ENCODE measurements at regions not wholly inside any gene's neighbourhood (a gene's known extent, or its start where the extent isn't known, plus 50 kb on each side); places are given as distances from the start of the nearest gene placed in this dataset.

- intact Hi-C loops (cut with micrococcal nuclease), result no loop called here
- Histone ChIP-seq H3K4me3 (ENCODE audit: low read length) (no peak overlapping the region), H3K9me3 (ENCODE audit: control insufficient read depth, insufficient read depth, low read length) (no peaks in the 10 kb centered on the region), H3K4me1 (ENCODE audit: control insufficient read depth, insufficient read depth, low read length) (no peaks in the 10 kb centered on the region), H3K27ac (ENCODE audit: low read length) (no peak overlapping the region), H3K36me3 (ENCODE audit: control insufficient read depth, insufficient read depth, low read length) (no peaks in the 10 kb centered on the region), H3K27me3 (ENCODE audit: control insufficient read depth, insufficient read depth, low read length) (no peaks in the 10 kb centered on the region)
- Mint-ChIP-seq H3K4me3 (no peak overlapping the region), H3K27me3 (ENCODE audit: low read depth in 2 of 2) (no peaks in the 10 kb centered on the region), H3K27ac (no peak overlapping the region), H3K4me1 (no peaks in the 10 kb centered on the region), H3K36me3 (no peaks in the 10 kb centered on the region), H3K9me3 (peaks cover 16 to 25% of the 10 kb centered on the region in 2 donors)
- DNase-seq, result no peak
- ATAC-seq, result no peak
- WGBS (ENCODE audit: insufficient coverage), result no CpG with 5 or more reads among the region's 1 CpG
- TF ChIP-seq, protein P1, sequence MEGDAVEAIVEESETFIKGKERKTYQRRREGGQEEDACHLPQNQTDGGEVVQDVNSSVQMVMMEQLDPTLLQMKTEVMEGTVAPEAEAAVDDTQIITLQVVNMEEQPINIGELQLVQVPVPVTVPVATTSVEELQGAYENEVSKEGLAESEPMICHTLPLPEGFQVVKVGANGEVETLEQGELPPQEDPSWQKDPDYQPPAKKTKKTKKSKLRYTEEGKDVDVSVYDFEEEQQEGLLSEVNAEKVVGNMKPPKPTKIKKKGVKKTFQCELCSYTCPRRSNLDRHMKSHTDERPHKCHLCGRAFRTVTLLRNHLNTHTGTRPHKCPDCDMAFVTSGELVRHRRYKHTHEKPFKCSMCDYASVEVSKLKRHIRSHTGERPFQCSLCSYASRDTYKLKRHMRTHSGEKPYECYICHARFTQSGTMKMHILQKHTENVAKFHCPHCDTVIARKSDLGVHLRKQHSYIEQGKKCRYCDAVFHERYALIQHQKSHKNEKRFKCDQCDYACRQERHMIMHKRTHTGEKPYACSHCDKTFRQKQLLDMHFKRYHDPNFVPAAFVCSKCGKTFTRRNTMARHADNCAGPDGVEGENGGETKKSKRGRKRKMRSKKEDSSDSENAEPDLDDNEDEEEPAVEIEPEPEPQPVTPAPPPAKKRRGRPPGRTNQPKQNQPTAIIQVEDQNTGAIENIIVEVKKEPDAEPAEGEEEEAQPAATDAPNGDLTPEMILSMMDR (IDR thresholded peaks at IDR 0.05), result no peak
Measured at GRCh38 chr6:74871757-74872156, 334.1 kb downstream of the COL12A1 start.

GRCh38 chr6:74870403-74870802 is 335.4 kb downstream of the COL12A1 start:
- Histone ChIP-seq H3K36me3 (ENCODE audit: control insufficient read depth, insufficient read depth, low read length) (no peaks in the 10 kb centered on the region), H3K9me3 (ENCODE audit: control insufficient read depth, insufficient read depth, low read length) (no peaks in the 10 kb centered on the region), H3K4me3 (ENCODE audit: low read length) (no peak overlapping the region), H3K27ac (ENCODE audit: low read length) (no peak overlapping the region), H3K4me1 (ENCODE audit: control insufficient read depth, insufficient read depth, low read length) (no peaks in the 10 kb centered on the region), H3K27me3 (ENCODE audit: control insufficient read depth, insufficient read depth, low read length) (no peaks in the 10 kb centered on the region)
- Mint-ChIP-seq H3K27me3 (ENCODE audit: low read depth in 2 of 2) (no peaks in the 10 kb centered on the region), H3K36me3 (no peaks in the 10 kb centered on the region), H3K9me3 (peaks cover 15 to 22% of the 10 kb centered on the region in 2 donors), H3K4me1 (no peaks in the 10 kb centered on the region), H3K27ac (no peak overlapping the region), H3K4me3 (no peak overlapping the region)
- ATAC-seq (no peak), DNase-seq (no peak)
- TF ChIP-seq, protein P1 (IDR thresholded peaks at IDR 0.05), result no peak
- intact Hi-C loops (cut with micrococcal nuclease), result no loop called here
- 63% methylated on average over 2 of the region's 2 CpGs for WGBS (ENCODE audit: insufficient coverage)

GRCh38 chr6:74867291-74867690 is 338.6 kb downstream of the COL12A1 start:
- TF ChIP-seq, protein P1 (IDR thresholded peaks at IDR 0.05), result no peak
- H3K36me3 ChIP-seq (ENCODE audit: control insufficient read depth, insufficient read depth, low read length), result no peaks in the 10 kb centered on the region
- Mint-ChIP-seq H3K36me3 (no peaks in the 10 kb centered on the region), H3K27ac (no peak overlapping the region), H3K4me1 (no peaks in the 10 kb centered on the region), H3K4me3 (no peak overlapping the region), H3K27me3 (ENCODE audit: low read depth in 2 of 2) (no peaks in the 10 kb centered on the region), H3K9me3 (peaks cover 13 to 18% of the 10 kb centered on the region in 2 donors)
- ATAC-seq, result no peak
- WGBS (ENCODE audit: insufficient coverage), result 80% methylated on average over 1 of the region's 2 CpGs
- H3K4me3 ChIP-seq (ENCODE audit: low read length), result no peak overlapping the region
- H3K4me1 ChIP-seq (ENCODE audit: control insufficient read depth, insufficient read depth, low read length), result no peaks in the 10 kb centered on the region
- no peak for DNase-seq
- H3K27me3 ChIP-seq (ENCODE audit: control insufficient read depth, insufficient read depth, low read length), result no peaks in the 10 kb centered on the region
- H3K27ac ChIP-seq (ENCODE audit: low read length), result no peak overlapping the region
- no peaks in the 10 kb centered on the region for H3K9me3 ChIP-seq (ENCODE audit: control insufficient read depth, insufficient read depth, low read length)
- intact Hi-C loops (cut with micrococcal nuclease), result no loop called here

- Mint-ChIP-seq H3K36me3 (no peaks in the 10 kb centered on the region), H3K4me3 (no peak overlapping the region), H3K4me1 (no peaks in the 10 kb centered on the region), H3K27me3 (ENCODE audit: low read depth in 2 of 2) (no peaks in the 10 kb centered on the region), H3K9me3 (peaks cover 2 to 9% of the 10 kb centered on the region in 2 donors), H3K27ac (no peak overlapping the region)
- no peak for ATAC-seq
- WGBS (ENCODE audit: insufficient coverage), result no CpG with 5 or more reads among the region's 1 CpG
- TF ChIP-seq, protein P1 (IDR thresholded peaks at IDR 0.05), result no peak
- no peaks in the 10 kb centered on the region for H3K36me3 ChIP-seq (ENCODE audit: control insufficient read depth, insufficient read depth, low read length)
- no peak overlapping the region for H3K27ac ChIP-seq (ENCODE audit: low read length)
- no peaks in the 10 kb centered on the region for H3K4me1 ChIP-seq (ENCODE audit: control insufficient read depth, insufficient read depth, low read length)
- no peaks in the 10 kb centered on the region for H3K9me3 ChIP-seq (ENCODE audit: control insufficient read depth, insufficient read depth, low read length)
- no peak overlapping the region for H3K4me3 ChIP-seq (ENCODE audit: low read length)
- intact Hi-C loops (cut with micrococcal nuclease), result no loop called here
- DNase-seq, result no peak
- H3K27me3 ChIP-seq (ENCODE audit: control insufficient read depth, insufficient read depth, low read length), result no peaks in the 10 kb centered on the region
Measured at GRCh38 chr6:74863968-74864367, 341.9 kb downstream of the COL12A1 start.
